HUES48 (cell line): ENCODE measurements at regions not wholly inside any gene's neighbourhood (a gene's known extent, or its start where the extent isn't known, plus 50 kb on each side); places are given as distances from the start of the nearest gene placed in this dataset.
"Not testable (repeated sequence)": the region's sequence is repeated elsewhere in the genome, so short reads cannot be mapped to it uniquely, and the experiment has no call there.

Experiments used
- H3K27ac ChIP-seq: one replicate; pipeline ENCODE4 v1.7.0; 2013; ENCODE audit warnings: low read depth, low read length, inconsistent platforms
- H3K27me3 ChIP-seq: 2 replicates; pipeline ENCODE4 v1.6.1; 2013; ENCODE audit warnings: mild to moderate bottlenecking, low read length; ENCODE audit not compliant: control insufficient read depth, insufficient read depth
- H3K36me3 ChIP-seq: 2 replicates; pipeline ENCODE4 v1.6.1; 2013; ENCODE audit warnings: low read length; ENCODE audit not compliant: control insufficient read depth, insufficient read depth
- H3K4me1 ChIP-seq: 2 replicates; pipeline ENCODE4 v1.6.1; 2013; ENCODE audit warnings: mild to moderate bottlenecking, low read length; ENCODE audit not compliant: control insufficient read depth, insufficient read depth
- H3K4me3 ChIP-seq: 2 replicates; pipeline ENCODE4 v1.5.1; 2013; ENCODE audit warnings: mild to moderate bottlenecking, low read depth, low read length
- H3K9ac ChIP-seq: 2 replicates; pipeline ENCODE4 v1.6.1; 2013; ENCODE audit warnings: mild to moderate bottlenecking, low read depth, low read length, moderate library complexity
- H3K9me3 ChIP-seq: 2 replicates; pipeline ENCODE4 v1.6.1; 2013; ENCODE audit warnings: low read length; ENCODE audit not compliant: control insufficient read depth, insufficient read depth

DNA sequence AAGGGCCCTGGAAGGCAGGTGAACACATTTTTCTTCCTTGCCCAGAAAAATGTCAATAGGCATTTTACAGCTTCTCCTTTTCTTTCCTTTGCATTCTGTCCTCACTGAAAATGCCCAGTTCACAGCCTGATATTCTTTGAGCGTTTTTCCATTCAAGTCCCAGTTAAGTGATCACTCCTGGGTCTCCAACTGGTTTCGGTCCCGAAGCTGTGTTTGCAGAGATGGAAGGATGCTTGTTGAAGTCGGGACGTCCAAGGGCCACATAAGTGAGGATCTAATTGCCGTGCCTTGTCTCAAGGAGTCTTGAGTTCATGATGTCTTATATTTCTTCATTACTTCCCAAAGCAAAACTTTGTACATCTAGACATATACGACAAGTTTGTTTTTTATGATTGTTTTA is 208.7 kb upstream of the PRKCQ start:
- H3K36me3 ChIP-seq = peaks cover 50% of the 10 kb centered on the region
- peaks cover 40% of the 10 kb centered on the region for H3K4me1 ChIP-seq
- no peak overlapping the region for H3K9ac ChIP-seq
- H3K27ac ChIP-seq = no peak overlapping the region
- H3K9me3 ChIP-seq = no peaks in the 10 kb centered on the region
- no peak overlapping the region for H3K4me3 ChIP-seq
- H3K27me3 ChIP-seq = no peaks in the 10 kb centered on the region

GRCh38 chr10:6788231-6788630 is 208.2 kb upstream of the PRKCQ start:
- H3K9me3 ChIP-seq = no peaks in the 10 kb centered on the region
- peaks cover 50% of the 10 kb centered on the region for H3K36me3 ChIP-seq
- H3K4me3 ChIP-seq = no peak overlapping the region
- no peaks in the 10 kb centered on the region for H3K27me3 ChIP-seq
- H3K4me1 ChIP-seq = peaks cover 36% of the 10 kb centered on the region
- no peak overlapping the region for H3K27ac ChIP-seq
- no peak overlapping the region for H3K9ac ChIP-seq

DNA sequence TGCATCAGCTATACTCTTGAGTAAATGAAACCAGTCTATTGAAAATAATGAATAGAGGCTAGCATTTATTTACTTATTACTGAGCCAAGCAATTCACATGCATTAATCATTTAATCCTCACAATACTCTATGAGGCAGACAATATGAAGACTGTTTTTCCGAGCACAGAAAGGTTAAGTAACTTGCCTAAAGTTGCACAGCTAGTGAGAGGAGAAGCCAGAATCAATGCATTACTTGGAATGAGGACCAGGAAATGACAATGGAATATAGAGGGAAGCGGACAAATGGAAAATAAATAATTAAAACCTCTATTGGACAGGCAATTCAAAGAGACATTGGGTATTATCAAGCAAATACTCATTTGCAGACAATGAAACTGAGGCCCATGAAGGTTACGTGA is 207.6 kb upstream of the PRKCQ start:
- H3K9ac ChIP-seq = no peak overlapping the region
- H3K27me3 ChIP-seq = no peaks in the 10 kb centered on the region
- no peak overlapping the region for H3K27ac ChIP-seq
- peaks cover 40% of the 10 kb centered on the region for H3K4me1 ChIP-seq
- H3K9me3 ChIP-seq = no peaks in the 10 kb centered on the region
- H3K36me3 ChIP-seq = peaks cover 45% of the 10 kb centered on the region
- H3K4me3 ChIP-seq = no peak overlapping the region

GRCh38 chr10:6787091-6787490 is 207.0 kb upstream of the PRKCQ start:
- H3K27ac ChIP-seq = no peak overlapping the region
- H3K9ac ChIP-seq = no peak overlapping the region
- H3K27me3 ChIP-seq = no peaks in the 10 kb centered on the region

DNA sequence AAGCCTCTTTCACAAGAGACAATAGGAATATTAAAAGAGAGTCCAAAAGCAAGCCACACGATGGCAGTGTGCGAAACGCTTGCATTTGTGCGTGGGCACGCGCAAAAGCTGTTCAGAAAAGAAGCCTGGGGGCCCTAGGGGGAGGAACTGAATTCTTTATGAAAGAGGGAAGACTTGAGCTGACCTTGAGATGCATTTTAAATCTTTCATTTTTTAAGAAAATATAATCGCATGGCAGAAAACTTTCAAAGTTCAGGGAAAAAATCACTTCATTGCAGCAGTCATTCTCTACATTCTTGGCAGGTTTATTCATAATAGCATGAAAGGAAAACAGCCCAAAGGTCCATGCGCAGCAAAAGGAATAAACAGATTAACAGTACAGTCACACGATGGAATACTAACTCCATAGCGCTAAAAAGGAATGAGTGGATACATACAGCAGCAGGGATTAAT is 206.5 kb upstream of the PRKCQ start:
- Histone ChIP-seq H3K27ac (no peak overlapping the region), H3K36me3 (peaks cover 34% of the 10 kb centered on the region), H3K27me3 (no peaks in the 10 kb centered on the region), H3K9ac (no peak overlapping the region), H3K4me3 (no peak overlapping the region), H3K9me3 (no peaks in the 10 kb centered on the region), H3K4me1 (peaks cover 44% of the 10 kb centered on the region)

More at GRCh38 chr10:6787091-6787490, 207.0 kb upstream of the PRKCQ start:
- no peak overlapping the region for H3K4me3 ChIP-seq
- H3K4me1 ChIP-seq = peaks cover 45% of the 10 kb centered on the region
- no peaks in the 10 kb centered on the region for H3K9me3 ChIP-seq
- H3K36me3 ChIP-seq = peaks cover 39% of the 10 kb centered on the region

DNA sequence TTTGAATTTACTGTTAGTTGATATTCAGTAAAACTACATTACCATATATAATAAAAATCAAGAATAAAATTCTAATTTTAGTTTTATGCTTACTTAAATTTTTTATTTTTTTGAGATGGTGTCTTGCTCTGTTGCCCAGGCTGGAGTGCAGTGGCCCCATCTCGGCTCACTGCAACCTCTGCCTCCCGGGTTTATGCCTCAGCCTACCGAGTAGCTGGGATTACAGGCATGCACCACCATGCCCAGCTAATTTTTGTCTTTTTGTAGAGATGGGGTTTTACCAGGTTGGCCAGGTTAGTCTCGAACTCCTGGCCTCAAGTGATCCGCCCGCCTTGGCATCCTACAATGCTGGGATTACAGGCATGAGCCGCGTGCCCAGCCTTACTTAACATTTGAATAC is 204.4 kb upstream of the PRKCQ start:
- H3K4me3 ChIP-seq, H3K9ac ChIP-seq, H3K27ac ChIP-seq, H3K9me3 ChIP-seq, H3K27me3 ChIP-seq: not testable (repeated sequence)
- peaks cover 13% of the 10 kb centered on the region for H3K36me3 ChIP-seq
- H3K4me1 ChIP-seq = peaks cover 29% of the 10 kb centered on the region

DNA sequence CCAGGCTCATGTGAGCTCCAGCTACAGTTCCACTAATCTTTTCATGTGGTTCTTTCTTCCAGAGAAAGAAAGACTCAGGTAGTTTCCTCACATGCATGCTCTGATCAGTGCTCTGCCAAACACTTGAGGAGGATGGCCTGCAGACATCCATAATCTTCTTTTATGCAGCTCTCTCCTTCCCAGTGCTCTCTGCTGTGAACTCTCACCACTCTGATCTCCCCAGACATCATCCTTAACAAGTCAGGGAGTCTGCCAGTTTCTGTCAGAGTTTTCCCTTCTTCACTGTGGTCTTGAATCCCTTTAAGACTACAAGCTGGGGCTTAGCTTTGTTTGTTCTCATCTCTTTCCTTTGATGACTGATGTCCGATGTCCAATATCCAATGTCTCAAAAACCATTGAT is 203.4 kb upstream of the PRKCQ start:
- Histone ChIP-seq H3K4me3 (no peak overlapping the region), H3K36me3 (peaks cover 3% of the 10 kb centered on the region), H3K27ac (no peak overlapping the region), H3K9ac (no peak overlapping the region), H3K27me3 (no peaks in the 10 kb centered on the region), H3K4me1 (peaks cover 29% of the 10 kb centered on the region), H3K9me3 (no peaks in the 10 kb centered on the region)

GRCh38 chr10:6782378-6782777 is 202.3 kb upstream of the PRKCQ start:
- Histone ChIP-seq H3K36me3 (no peaks in the 10 kb centered on the region), H3K4me1 (peaks cover 28% of the 10 kb centered on the region), H3K27me3 (no peaks in the 10 kb centered on the region), H3K9ac (no peak overlapping the region), H3K9me3 (no peaks in the 10 kb centered on the region), H3K4me3 (no peak overlapping the region), H3K27ac (no peak overlapping the region)

GRCh38 chr10:6781133-6781770 is 201.2 kb upstream of the PRKCQ start:
- no peaks in the 10 kb centered on the region for H3K9me3 ChIP-seq

GRCh38 chr10:6780008-6780677 is 200.1 kb upstream of the PRKCQ start:
- Histone ChIP-seq H3K36me3 (no peaks in the 10 kb centered on the region), H3K4me1 (peaks cover 9% of the 10 kb centered on the region), H3K9me3 (no peaks in the 10 kb centered on the region), H3K27me3 (no peaks in the 10 kb centered on the region), H3K4me3 (no peak overlapping the region), H3K27ac (no peak overlapping the region), H3K9ac (no peak overlapping the region)

More at GRCh38 chr10:6781133-6781770, 201.2 kb upstream of the PRKCQ start:
- Histone ChIP-seq H3K27me3 (no peaks in the 10 kb centered on the region), H3K4me3 (no peak overlapping the region), H3K36me3 (no peaks in the 10 kb centered on the region), H3K9ac (no peak overlapping the region), H3K4me1 (peaks cover 16% of the 10 kb centered on the region), H3K27ac (no peak overlapping the region)

DNA sequence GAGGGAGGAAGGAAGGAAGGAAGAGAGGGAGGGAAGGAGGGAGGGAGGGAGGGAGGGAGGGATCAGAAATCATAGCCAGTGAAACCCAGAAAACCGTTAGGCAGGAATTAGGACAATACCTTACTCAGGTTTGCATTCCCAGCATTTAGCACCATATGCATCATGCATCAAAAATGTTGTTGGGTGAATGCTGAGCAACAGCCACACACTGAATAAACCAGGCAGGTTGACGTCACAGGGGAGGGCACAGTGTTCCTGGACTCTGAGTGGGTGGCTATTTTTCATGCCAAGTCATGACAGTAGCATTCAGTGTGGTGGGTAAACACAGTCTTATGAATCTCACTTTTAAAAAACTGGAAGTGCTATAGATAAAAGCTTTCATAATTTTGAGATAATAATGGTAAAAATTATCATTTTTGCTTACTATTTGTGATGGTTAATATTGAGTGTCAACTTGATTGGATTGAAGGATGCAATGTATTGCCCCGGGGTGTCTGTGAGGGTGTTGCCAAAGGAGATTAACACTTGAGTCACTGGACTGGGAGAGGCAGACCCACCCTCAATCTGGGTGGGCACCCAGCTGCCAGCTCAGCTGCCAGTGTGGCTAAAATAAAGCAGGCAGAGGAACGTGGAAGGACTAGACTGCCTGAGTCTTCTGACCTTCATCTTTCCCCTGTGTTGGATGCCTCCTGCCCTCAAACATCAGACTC is 199.1 kb upstream of the PRKCQ start:
- H3K4me3 ChIP-seq = no peak overlapping the region
- no peaks in the 10 kb centered on the region for H3K36me3 ChIP-seq
- no peaks in the 10 kb centered on the region for H3K27me3 ChIP-seq
- no peak overlapping the region for H3K27ac ChIP-seq
- no peaks in the 10 kb centered on the region for H3K9me3 ChIP-seq
- H3K9ac ChIP-seq = no peak overlapping the region
- peaks cover 9% of the 10 kb centered on the region for H3K4me1 ChIP-seq
